ENCODE measurements at regions not wholly inside any gene's neighbourhood (a gene's known extent, or its start where the extent isn't known, plus 50 kb on each side); places are given as distances from the start of the nearest gene placed in this dataset.
"Not testable (repeated sequence)": the region's sequence is repeated elsewhere in the genome, so short reads cannot be mapped to it uniquely, and the experiment has no call there.

DNA sequence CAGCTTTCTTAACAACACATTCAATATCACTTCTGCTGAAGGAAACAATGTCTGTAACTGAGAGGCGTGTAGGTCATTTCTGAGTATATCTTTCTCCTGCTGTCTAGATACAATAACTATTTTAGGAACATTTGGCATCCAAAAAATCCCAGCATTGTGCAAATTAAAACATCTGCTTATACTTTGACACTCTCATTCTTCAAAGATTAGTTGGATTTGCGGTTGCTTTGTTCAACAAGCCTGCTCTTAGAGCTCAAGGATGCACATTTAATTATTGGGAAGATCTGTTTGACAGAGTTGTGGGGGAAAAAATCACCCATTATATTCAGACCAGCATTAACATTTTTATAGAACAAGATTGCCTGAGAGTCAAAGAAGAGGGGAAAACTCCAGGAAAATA, 449.5 kb upstream of the HNRNPA3 start:
- ChIA-PET CTCF (no interaction called here), POLR2A (no interaction called here)

DNA sequence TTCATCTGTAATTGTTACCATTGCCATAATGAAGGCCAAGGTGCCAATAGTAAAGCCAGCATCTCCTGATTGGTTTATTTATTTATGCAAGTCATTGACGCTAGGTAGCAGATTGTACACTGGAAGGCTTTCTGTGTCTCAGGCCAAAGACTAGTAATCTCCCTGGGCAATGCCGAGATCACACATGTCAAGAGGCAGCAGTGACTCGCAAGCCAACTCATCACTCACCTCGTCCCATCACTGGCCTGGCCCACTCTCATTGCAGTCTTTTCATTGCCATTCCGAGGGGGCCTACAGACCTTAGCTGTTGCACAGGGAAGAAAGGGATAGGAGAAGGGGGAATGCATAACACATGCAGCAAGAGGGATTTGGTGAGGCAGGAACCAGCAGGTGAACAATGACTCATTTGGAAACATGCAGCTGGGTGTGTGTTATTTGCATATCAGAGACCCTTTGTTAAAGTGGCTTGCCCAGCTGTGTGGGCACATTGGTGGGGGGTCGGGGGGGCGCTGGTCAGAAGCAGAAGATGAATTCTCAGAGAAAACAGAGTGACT, 448.7 kb upstream of the HNRNPA3 start:
- ChIA-PET CTCF (no interaction called here), POLR2A (no interaction called here)

DNA sequence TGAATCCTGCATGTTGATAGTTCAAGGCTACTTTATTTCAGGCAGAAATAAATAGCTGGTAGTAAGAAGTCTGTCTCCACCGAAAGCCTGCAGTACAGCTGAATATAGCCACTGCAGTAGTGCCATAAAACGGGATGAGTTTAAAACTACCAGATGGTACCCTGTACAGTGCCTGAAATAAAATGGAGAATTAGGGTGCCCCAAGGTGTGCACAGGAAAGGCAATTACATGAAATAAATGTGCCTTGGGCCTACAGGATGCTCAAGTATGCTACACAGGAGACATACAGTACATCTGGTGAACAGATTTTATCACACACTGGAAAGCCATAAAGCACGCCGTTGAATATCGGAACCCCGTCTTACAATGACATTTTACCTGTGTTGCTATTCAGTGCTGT, 447.7 kb upstream of the HNRNPA3 start:
- POLR2A ChIA-PET, result no interaction called here

DNA sequence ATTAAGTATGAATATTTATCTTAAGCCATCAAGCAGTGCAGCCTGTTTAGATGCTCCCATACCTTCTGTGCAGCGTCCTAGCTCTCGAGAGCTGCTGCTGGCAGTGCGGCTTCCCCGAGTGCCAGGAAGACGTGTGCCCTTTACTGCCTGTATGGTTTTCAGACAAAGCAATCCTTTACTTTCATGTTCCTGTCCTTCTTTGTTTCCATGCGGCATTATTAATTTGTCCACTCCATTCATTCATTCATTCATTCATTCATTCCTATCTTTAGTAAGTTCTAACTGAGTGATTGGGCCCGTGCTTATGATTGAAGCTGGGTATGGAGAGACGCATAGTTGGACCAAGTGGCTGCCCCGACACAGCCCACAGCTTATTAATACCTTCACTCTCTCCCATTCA, 446.6 kb upstream of the HNRNPA3 start:
- ChIA-PET POLR2A (no interaction called here), CTCF (no interaction called here)

More for the DNA sequence above, 447.7 kb upstream of the HNRNPA3 start:
- CTCF ChIA-PET, result no interaction called here

DNA sequence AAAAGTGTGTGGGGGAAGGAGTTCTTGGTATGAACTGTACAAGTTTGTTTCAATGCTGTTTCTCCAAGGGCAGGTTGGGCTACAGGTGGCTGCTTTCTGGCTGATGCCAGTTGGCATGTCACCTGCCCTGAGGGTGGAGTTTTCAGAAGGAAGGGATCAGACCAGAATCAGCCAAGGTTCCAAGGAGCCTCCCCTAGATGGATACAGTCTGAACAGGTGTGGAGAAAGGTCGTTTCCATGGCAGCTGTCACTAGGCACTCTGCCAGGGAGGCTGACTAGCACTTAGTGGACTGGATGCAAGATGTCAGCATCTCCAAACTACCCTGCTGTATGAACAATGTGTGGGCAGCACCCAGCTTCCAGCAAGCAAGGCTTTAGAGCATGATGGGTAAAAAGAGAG, 444.4 kb upstream of the HNRNPA3 start:
- ChIA-PET CTCF (no interaction called here), POLR2A (no interaction called here)

DNA sequence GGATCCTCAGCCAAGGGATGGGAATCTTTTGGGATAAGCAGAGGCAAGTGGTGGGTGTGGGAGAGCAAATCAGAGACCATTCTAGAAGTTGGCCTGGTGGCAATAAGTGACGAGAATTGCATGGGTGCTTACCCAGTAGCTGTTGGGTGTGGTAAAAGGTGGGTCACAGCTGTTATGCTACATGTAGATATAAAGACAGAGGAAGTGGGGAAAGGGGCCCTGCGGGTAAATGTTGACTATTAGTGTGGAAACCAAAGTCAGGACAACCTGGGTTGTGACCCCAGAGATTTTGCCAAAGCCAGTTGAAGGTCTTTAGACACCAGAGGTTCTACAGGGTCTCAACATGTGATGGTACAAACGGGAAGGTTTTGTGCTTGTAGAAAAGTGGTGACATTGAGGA, 443.6 kb upstream of the HNRNPA3 start:
- POLR2A ChIA-PET, result no interaction called here
- CTCF ChIA-PET, result no interaction called here

DNA sequence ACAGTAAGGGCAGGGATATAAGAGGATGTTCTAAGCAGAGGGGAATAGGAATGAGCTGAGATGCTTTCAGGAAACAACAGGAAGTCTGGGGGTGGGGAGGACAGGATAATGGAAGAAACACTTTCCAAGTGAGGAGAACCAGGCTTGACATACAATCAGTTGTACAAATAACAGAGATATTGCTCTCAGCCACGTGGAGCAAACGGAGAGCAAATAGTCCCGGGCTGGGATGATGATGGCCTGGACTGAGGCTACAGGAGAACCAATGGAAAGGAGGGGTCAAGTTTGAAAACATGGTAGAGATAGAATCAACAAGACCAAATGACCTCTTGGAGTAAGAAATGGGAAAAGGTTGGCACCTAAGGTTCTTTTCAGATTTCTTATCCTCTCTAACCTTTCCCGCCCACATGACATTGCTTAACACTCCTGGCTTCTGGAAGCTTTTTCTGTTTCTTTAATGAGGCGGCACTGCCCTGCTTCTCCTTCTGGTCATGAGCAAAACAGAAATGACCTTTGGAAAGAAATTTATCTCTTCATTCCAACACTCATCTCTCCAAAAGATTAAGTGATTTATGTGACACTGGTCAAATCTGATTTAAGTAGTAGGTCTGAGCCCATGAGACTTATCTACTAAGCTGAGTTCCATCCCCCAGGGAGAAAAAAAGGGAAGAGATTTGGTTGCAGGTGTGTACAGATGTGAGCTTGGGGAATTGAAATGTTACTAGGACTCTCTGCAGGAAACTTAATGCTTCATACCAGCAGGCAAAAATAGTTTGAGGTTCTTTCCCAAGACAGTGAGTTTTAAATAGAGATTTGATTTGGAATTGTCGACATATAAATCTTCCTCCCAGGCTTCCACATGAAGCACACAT, 442.9 kb upstream of the HNRNPA3 start:
- ChIA-PET POLR2A (no interaction called here), CTCF (no interaction called here)

DNA sequence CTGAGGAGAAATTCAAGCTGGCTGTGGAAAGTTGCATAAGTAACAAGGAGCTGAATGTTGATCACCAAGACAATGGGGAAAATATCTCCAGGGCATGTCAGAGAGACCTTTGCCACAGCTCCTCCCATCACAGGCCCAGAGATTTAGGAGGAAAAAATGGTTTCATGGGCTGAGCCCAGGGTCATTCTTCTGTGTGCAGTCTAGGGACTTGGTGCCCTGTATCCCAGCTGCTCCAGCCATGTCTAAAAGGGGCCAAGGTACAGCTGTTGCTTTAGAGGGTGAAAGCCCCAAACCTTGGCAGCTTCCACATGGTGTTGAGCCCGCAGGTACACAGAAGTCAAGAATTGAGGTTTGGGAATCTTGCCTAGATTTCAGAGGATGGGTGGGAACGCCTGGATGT, 439.8 kb upstream of the HNRNPA3 start:
- POLR2A ChIA-PET, result no interaction called here
- CTCF ChIA-PET, result no interaction called here

DNA sequence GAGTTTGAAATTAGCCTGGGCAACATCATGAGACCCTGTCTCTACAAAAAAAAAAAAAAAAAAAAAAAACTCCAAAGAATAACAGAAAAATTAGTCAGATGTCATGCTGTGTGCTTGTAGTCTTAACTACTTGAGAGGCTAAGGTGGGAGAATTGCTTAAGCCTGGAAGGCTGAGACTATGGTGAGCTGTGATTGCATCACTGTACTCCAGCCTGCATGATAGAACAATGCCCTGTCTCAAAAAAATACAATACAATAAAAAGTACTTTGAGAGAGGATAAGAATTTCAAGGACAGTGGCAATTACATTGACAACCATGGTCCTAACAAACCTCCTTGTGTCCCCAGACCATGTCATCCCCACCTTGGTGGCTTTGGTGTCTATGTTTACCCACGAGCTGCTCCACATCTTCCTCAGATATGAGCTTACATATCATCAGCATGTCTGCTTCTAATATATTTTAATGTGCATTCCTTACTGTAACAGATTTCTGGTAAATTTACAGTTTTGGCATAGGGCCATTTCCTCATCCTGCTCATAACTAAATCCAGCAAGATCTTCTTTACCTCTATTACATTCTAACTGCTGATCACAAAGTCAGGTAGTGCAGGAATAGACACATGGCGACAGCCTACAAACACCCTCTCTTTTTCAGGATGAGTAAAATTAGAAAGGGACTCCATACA, 437.7 kb upstream of the HNRNPA3 start:
- POLR2A ChIA-PET, result no interaction called here
- CTCF ChIA-PET, result interaction anchor here (0.7 kb wide), 2 partner anchors 296 to 304 kb away, joined by 3 read pairs; no protein-coding TSS in a partner anchor

DNA sequence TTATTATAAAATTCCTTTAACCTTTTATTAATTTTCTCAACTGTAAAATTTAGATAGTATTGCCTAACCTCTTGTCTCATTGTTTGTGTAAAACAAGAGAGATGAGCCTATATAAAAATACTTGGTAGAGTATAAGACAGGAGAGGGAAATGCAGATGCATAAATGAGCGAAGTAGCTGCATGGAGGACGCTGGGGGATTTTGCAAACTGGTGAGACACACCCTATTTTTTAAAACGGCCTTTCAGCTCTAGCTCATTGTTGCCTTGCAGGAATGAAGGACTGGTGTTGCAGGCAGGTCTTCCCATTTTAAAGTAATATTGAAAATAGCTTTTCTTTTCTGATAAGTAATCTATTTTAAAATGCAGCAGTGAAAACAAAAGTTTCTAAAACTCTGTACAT, 435.3 kb upstream of the HNRNPA3 start:
- ChIA-PET CTCF (no interaction called here), POLR2A (no interaction called here)

DNA sequence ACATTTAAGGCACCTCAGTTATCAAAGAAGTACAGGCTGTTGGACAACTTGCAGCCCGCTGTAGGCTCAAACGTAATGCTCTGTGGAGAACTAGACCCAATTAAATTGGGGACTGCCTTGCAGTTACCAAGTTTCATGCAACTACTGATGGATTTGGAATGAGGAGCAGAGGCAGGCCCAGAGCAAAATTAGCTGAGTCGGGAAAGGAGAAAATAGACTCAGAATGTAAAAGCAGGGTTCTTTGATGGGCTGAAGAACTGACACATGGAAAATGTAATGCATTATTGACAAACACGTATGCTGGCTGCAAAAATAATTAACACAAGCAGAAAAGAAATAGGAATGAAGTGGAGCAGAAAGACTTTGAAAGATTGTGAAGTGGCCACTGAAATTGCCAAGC, 432.7 kb upstream of the HNRNPA3 start:
- CTCF ChIA-PET, result interaction anchor here (1.0 kb wide), 1 partner anchor 52 kb away, joined by 3 read pairs; no protein-coding TSS in a partner anchor
- POLR2A ChIA-PET, result no interaction called here

DNA sequence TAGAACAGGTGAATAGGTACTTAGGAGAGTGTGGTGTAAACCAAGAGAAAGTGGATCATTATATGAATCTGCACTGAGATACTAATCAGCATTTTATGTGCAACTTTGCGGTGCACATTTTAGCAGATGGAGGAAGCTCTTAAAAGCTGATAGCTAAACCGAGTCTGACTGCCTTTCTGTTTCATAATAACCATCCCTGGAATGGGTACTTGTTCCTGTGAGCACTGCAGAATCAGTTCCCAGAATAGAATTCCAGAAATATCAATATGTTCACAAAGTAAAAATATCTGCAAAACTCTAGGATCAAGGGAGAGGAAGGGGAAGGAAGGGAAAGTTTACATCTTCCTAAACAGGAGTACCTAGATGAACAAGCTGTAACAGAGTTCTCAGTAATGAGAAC, 432.2 kb upstream of the HNRNPA3 start:
- POLR2A ChIA-PET, result no interaction called here
- CTCF ChIA-PET, result interaction anchor here (1.0 kb wide), 1 partner anchor 52 kb away, joined by 3 read pairs; no protein-coding TSS in a partner anchor

DNA sequence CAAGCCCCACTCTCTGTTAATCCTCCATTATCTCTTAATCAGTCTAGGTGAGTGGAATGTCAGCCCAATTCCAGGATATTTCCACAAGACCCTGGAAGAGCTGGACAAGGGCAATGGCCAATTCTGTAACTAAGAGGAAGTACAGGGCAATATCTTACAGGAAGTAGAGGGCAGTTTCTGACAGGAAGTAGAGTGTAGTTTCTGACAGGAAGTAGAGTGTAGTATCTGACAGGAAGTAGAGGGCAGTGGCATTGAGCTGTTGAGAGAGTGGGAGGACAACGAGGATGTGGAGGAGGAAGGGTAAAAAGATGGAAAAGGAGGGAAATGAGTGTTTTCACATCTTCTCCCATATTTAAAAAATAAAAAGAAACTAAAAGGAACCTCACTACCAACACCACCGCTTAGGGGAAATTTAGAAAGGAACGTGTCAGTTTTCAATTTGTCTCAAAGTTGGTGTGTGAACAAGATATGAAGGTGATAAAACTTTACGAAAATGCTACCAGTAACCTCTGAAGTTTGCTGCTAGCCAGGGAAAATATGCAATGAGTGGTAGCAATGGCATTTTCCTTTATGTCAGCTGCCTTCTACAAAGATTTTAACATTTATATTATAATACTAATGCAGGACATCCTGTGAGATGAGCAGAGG, 430.9 kb upstream of the HNRNPA3 start:
- CTCF ChIA-PET, result no interaction called here
- POLR2A ChIA-PET, result no interaction called here

DNA sequence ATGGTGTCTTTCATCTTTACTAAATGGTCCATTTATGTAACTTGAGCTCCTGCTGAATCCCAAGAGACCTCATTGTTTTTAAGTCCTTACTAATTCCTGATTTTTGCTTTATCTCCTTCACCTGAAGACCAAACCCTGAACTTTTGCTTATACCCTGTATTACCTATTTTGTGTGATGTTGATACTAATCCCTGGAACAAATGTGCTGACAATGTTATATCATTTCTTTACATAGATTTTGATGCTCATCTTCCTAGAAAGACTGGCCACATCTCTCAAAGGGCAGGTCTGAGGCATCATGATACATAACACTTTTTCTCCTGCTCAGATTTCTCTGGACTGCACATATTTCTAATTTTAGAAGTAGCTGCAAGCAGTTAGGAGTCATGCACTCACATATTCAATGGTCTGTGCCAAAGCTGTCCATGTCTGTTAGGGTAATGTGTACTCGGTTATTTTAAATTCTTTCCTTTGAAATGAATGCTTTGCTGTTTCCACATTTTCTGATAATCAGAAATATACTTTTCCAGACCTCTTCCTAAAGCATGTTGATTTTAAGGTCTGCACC, 427.9 kb upstream of the HNRNPA3 start:
- CTCF ChIA-PET, result no interaction called here
- POLR2A ChIA-PET, result no interaction called here

DNA sequence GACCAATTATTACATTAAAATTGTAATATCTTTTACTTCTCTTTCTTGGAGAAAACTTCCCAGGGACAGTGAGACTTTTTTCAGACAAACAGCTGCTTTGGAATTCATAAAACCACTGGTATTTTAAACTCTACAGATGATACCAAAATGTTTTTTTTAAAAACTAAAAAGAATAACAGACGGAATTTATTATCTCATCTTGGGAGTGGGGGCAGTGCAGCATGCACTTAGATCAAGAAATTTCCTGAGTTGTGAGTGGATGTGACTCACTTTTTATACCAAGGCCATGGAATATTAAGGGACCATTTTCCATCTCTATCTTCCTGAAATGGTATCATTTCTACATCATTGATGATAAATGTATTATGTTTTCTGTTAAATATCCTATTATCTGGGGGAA, 422.8 kb upstream of the HNRNPA3 start:
- CTCF ChIA-PET, result no interaction called here
- POLR2A ChIA-PET, result no interaction called here

DNA sequence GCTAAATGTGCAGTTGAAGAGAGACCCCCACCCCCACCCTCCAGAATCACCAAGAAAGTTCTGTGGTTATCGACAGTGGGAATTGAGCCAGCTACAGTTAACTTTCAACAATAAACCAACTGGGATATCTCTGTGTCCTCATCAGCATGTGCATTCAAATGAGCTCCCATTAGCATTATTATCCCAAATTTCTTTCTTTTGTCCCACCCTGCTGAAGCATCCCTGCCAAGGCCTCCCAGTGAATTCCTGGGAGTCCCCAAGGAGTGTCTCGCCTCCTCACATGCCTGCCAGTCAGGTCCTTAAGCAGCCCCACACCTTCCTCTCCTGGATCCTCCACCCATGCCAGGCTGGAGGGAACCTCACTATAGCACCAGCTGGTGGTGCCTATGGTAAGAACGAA, 422.1 kb upstream of the HNRNPA3 start:
- ChIA-PET POLR2A (no interaction called here), CTCF (interaction anchor here (0.6 kb wide), 1 partner anchor 97 kb away, joined by 3 read pairs; no protein-coding TSS in a partner anchor)

DNA sequence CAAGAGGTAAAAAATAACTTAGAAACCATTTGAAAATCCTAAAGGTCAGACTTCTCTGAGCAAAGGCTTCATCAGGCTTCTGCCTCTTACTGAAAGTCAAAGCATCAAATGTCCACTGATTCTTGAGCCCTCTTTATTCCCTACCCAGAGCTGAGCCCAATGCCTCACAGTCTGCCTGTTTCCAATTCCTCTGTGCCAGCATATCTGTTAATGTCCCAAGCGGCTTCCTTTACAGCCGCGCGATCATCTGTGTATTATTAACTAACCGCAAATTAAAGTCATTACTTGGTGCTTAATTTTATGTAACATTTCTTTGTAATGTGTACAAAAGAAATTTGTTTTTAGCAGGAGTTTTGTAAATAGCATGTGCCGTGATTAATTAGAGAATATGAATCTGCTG, 418.8 kb upstream of the HNRNPA3 start:
- ChIA-PET POLR2A (no interaction called here), CTCF (no interaction called here)

DNA sequence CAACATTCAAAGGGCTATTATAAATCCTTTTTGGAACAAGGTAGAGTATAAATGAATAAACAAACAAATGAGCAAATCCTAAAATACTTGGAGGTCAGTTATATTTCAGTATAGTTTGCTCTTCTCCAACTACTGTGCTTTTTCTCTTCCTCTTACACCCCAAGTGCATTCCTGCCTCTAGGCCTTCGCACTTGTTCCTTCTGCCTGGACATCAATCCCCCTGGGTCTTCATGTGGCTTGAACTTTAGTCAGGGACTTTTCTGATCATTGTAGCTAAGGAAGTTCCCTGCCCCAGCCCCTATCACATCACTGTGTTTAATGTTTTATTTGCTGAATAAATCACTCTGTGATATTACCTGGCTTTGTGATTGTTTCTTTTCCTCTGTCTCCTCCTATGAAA, 418.2 kb upstream of the HNRNPA3 start:
- ChIA-PET CTCF (no interaction called here), POLR2A (no interaction called here)

DNA sequence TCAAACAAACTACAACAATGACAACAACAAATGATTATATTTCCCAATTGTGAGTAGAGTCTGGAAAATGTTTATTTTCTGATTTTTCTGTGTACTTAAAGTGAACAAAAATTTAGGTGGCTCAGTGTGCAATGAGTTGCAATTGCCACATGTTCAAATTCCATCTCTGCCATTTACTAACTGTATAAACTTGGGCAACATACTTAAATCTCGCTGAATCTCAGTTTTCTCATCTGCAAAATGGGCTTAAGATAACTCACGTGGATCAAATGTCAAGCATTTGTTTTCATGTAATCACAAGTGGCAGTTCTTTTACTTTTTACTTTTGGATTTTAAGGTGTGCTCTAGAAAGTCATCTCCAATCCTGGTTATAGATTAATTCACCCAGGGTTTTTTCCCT, 416.8 kb upstream of the HNRNPA3 start:
- CTCF ChIA-PET, result no interaction called here
- POLR2A ChIA-PET, result no interaction called here

DNA sequence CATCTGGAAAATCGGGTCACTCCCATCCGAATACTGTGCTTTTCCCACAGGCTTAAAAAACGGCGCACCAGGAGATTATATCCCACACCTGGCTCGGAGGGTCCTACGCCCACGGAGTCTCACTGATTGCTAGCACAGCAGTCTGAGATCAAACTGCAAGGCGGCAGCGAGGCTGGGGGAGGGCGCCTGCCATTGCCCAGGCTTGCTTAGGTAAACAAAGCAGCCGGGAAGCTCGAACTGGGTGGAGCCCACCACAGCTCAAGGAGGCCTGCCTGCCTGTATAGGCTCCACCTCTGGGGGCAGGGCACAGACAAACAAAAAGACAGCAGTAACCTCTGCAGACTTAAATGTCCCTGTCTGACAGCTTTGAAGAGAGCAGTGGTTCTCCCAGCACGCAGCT, 415.9 kb upstream of the HNRNPA3 start:
- CTCF ChIA-PET, POLR2A ChIA-PET: not testable (repeated sequence)

DNA sequence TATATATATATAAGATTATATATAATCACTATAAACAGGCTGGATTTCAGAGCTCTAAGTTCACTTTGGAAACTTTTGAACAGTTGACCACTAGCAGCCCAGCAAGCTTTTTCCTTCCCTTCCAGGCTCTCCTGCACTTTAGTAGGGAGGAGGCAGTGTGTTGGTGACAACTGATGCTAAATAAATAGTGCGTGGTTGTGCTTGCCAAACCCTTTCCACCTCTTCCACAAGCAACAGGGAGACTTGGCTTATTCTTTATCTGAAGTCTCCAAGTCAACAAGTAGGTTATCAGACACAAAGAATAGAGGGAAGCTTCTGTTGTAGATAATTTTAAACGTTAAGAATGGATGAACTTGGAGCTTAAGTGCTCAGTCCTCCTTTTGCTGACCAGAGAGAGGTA, 408.2 kb upstream of the HNRNPA3 start:
- CTCF ChIA-PET, result interaction anchor here (1.7 kb wide), 1 partner anchor 10 kb away, joined by 6 read pairs; no protein-coding TSS in a partner anchor
- POLR2A ChIA-PET, result no interaction called here

Data from activated CD8-positive, alpha-beta memory T cell treated with anti-CD3 and anti-CD28 coated beads for 36 hours (primary cell).